Retina (tissue), 1 donor: ENCODE measurements at regions not wholly inside any gene's neighbourhood (a gene's known extent, or its start where the extent isn't known, plus 50 kb on each side); places are given as distances from the start of the nearest gene placed in this dataset.
"Not testable (repeated sequence)": the region's sequence is repeated elsewhere in the genome, so short reads cannot be mapped to it uniquely, and the experiment has no call there.

Experiments used
- DNase-seq: peaks from one replicate; pipeline ENCODE4 v3.0.0-alpha.2; 2016

DNA sequence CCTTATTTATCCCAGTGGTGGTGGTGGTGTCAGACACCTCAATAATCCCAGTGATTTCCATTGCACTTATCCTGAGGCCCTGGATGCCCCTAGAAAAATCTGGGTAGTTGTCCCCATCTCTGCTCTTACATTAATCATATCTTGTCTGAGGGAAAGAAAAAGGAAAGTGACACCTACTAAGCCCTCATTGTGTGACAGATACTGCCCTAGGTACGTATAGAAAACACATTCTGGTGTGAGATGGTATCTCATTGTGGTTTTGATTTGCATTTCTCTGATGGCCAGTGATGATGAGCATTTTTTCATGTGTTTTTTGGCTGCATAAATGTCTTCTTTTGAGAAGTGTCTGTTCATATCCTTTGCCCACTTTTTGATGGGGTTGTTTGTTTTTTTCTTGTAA lies 162.6 kb upstream of the JADE1 start:
- DNase-seq = not testable (repeated sequence)

DNA sequence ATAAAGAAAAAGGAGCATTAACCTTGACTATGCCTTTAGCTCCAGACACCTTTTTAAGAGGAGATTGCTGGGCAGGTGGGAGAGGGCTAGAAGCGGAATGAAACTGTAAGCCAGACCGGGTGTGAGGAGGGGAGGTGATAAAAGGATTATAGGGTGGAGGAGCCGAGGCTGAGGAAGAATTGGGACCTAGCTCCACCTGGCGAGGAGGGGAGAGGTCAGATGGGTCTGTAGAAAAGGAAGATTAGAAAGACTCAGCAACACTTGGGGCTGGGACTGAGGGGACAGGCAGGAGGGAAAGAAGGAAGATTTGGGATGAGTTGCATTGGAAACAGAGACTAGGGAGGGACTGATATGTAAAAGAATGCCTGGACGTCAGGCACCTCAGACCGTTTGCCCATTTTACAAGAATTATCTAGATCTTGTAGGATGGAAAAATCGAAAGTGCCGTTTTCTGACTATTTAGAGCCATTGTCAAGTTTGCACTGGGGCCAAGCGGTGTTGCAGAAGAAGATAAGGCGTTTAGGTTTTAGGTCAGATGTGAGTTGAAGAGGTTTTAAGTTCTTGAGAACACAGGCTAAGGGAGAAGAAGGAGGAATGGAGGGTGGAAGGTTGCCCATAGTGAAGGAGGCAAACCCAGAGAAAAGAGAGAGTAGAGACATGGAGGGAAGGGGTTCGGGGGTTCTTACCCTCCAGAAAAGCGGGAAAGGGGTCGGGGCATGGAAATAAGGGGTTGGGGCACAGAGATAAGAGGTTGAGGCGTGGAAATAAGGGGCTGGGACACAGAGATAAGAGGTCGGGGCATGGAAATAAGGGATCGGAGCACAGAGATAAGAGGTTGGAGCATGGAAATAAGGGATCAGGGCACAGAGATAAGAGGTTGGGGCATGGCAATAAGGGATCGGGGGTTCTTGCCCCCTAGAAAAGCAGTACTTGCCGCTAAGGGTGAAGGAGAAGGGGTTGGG lies 164.5 kb upstream of the JADE1 start:
- DNase-seq = not testable (repeated sequence)

- DNase-seq = not testable (repeated sequence)
Observed at GRCh38 chr4:128644107-128644506, 165.4 kb upstream of the JADE1 start.

- not testable (repeated sequence) for DNase-seq
Observed at GRCh38 chr4:128641566-128641965, 167.9 kb upstream of the JADE1 start.

GRCh38 chr4:128639541-128640270 lies 169.8 kb upstream of the JADE1 start:
- DNase-seq = no peak

- DNase-seq = no peak
Observed at GRCh38 chr4:128636906-128637305, 172.6 kb upstream of the JADE1 start.

- DNase-seq = no peak
Observed at GRCh38 chr4:128635955-128636560, 173.4 kb upstream of the JADE1 start.

- DNase-seq = no peak
Observed at GRCh38 chr4:128635141-128635954, 174.2 kb upstream of the JADE1 start.

- DNase-seq = no peak
Observed at GRCh38 chr4:128633067-128633466, 176.4 kb upstream of the JADE1 start.

DNA sequence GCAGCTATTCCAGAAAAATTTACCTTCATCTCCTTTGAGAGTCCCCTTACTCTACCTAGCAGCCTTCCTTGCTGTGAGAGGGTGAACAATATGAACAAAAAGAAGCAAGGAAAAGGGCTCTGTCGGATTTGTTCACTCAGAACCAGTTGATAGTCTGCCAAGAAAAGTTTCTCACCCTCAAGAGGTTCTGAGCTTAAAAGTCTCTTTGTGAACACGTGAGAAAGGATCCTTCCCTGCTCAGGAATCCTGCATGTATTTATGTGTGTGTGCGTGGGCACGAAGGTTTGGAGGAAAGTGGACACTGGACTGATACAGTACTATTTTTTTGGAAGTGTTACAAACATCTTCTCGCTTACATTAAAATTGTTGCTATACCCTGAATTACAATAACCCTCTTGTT lies 178.6 kb upstream of the JADE1 start:
- no peak for DNase-seq

GRCh38 chr4:128623508-128624215 lies 185.8 kb upstream of the JADE1 start:
- DNase-seq = no peak

GRCh38 chr4:128620279-128620965 lies 189.1 kb upstream of the JADE1 start:
- DNase-seq = not testable (repeated sequence)

- no peak for DNase-seq
Observed at GRCh38 chr4:128615197-128615596, 194.3 kb upstream of the JADE1 start.

- DNase-seq = no peak
Observed at GRCh38 chr4:128608006-128608405, 201.5 kb upstream of the JADE1 start.

- DNase-seq = no peak
Observed at GRCh38 chr4:128606173-128606572, 203.3 kb upstream of the JADE1 start.

GRCh38 chr4:128604840-128605239 lies 204.7 kb upstream of the JADE1 start:
- DNase-seq = no peak

DNA sequence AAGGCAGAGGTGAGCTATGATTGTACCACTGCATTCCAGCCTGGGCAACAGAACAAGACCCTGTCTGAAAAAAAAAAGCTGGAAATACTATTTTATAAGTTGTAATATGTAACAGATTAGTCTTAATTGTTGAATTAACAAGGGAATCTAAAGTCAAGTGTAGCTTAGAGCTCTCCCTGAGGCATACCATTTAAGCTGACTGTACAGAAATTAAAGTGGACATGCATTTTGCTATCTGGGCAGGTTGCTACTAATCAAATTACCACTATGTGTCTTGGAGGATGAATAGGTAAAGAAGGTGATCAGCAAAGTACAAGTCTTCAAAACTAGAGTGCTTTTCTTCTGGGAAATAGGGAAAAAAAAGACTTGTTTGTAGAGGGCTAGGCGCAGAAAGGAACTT lies 205.3 kb upstream of the JADE1 start:
- no peak for DNase-seq

GRCh38 chr4:128603081-128603480 lies 206.4 kb upstream of the JADE1 start:
- no peak for DNase-seq

GRCh38 chr4:128601991-128602695 lies 207.4 kb upstream of the JADE1 start:
- DNase-seq = no peak

DNA sequence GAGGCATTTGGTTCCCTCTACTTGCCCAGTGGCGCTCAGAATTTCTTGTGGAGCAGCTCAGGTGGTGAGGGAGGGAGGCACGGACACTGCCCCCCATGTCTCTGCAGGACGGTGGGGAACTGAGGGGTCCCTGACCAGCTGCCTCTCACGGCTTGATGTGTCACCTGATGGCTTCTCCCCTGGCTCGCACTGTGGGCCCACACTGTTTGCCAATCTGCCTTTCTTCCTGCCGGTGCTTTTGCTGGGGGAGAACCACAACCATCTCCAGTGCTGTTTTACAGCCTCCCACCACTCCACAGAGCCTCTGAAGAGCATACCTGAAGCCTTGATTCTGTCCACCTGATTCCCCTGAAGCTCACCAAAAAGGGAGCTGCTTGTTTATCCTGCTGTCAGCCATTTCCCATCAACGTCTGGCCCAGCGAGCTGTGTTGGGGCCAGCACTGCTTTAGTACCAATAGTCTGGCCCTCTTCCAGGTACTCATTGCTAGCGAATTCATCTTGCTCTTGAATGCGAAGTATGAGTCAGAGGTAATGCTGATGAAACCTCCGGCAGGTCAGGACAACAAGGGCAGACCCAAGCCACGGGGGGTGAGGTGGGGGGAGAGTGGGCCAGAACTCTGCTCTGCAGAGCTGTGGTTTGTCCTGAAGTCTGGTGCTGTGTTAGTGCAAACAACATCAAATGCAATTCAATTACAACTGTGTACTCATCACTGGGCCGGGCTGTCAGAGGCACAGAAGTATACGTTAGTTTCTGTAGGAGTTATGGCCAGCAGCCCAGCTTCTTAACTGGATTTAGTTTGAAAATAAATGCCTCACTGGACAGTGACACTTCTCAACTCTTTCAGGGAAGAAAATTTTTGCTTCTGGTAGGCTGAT lies 208.3 kb upstream of the JADE1 start:
- peak; percentile 20 for DNase-seq
